Cerebellar nuclear complex (tissue), 1 donor: ENCODE measurements at regions not wholly inside any gene's neighbourhood (a gene's known extent, or its start where the extent isn't known, plus 50 kb on each side); places are given as distances from the start of the nearest gene placed in this dataset.

ENCODE experiments used
- DNase-seq, 2 experiments: peaks; one replicate each; lab custom pipeline; 2025; lab: John Stamatoyannopoulos, UW

DNA sequence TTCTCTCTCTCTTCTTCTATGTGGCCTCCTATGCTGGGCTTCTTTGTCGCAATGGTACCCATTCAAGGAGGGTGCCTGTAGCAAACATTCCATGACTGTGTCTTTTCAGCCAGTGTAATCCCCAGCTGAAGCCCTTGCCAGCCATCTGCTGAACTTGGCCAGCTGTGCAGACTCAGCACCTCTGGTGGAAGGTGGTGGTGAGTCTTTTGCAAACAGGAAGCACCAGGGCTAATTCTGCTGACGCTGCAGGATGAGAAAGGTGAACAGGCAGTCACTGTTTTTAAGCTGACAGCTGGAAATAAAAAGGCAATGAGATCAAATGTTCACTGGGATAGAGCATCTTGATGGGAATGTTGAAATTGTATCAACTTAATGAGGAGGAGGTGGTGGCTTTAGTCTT, 298.7 kb upstream of the CLNK start:
- no peak for DNase-seq

DNA sequence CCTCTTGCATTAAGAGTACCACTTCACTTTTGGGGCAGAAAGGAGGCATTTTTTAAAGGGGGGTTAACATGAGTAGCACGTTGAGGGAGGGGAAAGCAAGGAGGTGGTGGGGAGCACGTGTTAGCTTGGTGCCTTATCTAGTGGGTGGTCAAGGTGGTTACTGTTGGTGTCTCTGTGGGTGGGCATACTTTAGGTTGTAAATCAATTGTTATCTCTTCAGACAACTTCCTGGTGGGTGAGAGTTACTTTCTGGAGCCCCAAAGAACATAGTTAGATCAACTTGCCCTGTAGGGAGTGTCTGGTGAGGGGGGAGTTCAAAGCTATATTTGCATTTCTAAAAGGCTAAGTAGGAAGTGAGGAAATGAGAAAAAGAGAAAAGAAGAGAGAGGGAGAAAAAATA, 297.7 kb upstream of the CLNK start:
- DNase-seq = no peak

DNA sequence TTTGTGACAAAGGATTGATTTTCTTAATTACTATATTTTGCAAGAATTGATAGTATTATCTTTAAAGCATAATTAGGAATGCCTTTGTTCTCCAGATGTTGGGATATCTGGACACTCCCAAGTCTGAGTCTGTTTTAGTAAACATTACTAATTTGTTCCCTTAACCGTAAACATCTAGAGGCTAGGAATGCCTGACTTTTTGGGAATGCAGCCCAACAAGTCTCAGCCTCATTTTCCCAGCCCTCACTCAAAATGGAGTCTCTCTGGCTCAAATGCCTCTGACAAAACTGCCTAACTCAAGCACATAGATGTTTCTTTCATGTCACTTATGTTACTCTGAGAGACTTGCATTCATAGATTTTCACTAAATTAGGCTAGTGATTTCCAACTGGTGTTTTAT, 297.0 kb upstream of the CLNK start:
- no peak for DNase-seq

DNA sequence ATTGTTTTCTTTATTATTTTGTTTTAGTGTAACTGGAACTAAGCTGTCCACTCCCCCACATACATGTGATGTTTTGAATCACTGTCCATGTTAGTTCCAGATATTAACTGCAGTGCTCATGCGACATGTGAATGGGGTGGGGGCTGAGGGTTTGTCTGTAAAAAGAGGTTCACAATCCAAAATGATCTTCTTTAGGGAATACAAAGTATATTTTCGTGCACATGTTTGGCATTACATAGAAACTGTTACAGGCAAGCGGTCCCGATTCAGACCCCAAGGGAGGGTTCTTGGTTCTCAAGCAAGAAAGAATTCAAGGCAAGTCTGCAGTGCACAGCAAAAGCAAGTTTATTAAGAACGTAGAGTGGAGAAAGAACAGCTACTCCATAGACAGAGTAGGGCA, 296.5 kb upstream of the CLNK start:
- no peak for DNase-seq

DNA sequence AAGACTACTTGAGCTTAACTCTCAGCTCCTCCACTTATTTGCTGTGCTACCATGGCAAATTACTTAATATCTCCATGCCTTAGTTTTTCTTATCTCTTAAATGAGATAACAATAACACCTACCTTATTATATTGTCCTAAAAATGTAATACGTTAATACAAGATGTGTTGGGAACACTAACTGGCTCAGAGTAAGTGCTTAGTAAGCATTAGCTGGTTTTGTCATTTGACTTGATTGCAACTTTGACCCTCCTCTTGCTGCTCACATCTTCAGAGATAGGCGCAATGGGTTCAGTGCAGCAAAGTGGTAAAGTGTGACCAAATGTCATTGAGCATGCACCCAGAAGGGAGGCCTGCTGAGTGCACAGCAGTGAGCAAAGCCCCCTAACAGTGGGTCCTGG, 294.5 kb upstream of the CLNK start:
- DNase-seq = no peak

DNA sequence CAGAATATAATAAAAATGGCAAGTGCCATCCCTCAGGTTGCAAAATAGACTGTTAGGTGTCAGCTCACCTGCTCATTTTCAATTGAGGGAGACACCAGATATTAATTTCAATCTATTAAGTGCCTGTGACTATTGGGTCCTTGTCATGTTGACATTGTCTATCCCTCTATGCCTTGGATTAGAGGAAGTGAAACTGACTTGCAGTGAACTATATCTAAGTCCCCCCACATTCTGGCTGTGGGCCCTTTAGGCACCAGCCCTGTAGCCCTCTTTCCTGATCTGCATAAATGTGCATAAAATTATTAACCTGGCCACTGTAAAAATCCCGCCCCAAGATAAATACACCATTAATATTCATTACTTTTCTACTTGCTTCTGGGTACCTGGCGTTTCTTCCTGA, 293.0 kb upstream of the CLNK start:
- DNase-seq = no peak

DNA sequence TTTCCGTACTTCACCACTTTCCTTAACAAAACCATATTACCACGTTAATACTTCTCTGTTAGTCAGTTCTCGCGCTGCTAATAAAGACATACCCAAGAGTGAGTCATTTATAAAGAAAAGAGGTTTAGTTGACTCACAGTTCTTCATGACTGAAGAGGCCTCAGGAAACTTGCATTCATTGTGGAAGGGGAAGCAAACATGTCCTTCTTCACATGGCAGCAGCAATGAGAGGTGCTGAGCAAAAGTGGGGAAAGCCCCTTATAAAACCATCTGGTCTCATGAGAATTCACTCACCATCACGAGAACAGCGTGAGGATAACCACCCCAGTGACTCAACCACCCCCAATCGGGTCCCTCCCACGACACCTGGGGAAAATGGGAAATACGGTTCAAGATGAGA, 289.8 kb upstream of the CLNK start:
- no peak for DNase-seq

DNA sequence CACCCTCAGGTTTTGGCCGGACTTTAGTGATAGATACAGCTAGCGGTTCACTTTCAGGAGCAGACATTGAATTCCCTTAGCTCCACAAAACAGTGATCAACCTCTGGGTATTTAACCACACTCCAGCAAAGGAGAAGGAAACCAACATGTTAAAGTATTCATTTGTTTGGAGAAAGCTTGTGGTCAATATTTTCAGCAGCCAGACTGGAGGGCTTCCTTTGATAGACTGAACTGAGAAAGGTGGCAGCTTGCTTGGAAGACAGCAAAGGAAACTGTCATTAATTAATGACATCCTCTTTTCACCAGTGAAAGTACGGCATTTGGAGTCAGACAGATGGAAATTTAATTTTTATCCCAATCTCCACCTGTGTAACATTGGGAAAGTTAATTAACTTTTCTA, 289.1 kb upstream of the CLNK start:
- no peak for DNase-seq

DNA sequence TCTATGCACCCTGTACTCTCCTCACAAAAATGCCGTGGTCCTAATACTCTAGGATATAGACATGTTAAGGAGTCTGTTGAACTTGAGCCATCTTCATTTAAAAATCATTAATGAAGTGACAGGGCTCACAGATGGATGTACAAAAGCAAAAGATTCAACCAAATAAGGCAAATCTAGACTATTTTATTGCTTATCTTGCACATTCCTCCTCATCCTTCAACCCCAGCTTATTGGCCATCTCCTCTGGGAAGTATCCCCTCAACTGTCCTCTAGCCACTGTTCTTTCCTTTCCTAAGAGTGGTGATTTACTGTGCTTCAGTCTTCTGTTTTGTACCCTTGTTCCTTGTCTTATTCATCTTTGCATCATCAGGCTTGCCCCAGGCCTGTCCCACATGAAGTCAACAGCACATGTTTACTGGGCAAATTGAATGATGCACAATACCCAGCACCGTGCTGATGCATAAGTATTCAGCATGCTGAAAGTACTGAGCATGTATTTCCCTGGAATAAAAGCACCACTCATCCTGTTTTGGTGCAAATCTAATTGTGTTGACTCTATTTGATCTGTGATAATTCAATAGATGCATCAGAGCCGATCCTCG, 287.3 kb upstream of the CLNK start:
- no peak for DNase-seq

DNA sequence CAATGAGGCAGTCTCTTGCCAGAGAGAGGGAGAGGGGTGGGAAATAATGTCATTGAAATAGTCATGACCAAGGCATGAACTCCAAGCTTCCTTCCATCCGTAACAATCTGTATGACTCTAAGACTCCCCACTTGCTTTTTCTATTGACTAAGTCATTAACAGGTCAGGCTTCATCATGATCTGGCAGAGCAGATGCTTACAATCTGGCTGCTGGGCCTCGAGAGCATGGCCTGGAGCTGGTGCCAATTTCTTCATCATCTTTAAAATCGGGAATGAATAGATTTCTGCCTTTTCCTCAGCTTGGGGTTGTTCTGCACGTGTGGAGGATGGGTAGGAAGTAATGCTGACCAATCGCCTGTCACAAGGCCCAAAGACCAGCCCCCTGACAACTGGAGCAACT, 280.6 kb upstream of the CLNK start:
- no peak for DNase-seq

DNA sequence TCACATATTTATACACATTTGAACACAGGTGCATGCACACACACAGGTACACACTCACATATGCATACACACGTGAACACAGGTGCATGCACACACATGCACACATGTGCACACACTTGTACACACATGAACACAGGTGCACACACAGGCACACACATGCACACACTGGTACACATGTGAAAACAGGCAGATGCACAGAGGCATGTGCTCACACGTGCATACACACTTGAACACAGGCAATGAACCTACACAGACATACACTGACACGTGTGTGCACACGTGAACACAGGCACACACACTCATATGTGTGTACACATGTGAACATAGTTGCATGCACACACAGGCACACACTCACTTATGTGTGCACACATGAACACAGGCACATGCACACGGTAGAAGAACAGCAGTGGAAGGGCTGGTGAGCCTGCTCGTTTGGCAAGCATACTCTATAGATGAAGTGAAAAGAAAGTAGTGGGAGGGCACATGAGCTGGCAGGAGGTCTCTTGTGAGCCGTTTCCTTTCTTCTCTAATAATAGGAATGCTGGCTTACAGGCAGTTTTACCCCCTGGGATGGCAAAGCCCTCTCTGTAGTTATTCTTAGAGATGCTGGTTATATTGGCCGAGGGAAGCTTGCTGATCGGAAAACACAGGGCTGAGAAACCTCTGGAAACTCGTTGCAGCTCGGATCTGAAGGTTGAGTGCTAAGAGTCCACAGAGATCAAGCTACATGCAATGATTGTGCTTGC, 279.6 kb upstream of the CLNK start:
- DNase-seq = no peak

DNA sequence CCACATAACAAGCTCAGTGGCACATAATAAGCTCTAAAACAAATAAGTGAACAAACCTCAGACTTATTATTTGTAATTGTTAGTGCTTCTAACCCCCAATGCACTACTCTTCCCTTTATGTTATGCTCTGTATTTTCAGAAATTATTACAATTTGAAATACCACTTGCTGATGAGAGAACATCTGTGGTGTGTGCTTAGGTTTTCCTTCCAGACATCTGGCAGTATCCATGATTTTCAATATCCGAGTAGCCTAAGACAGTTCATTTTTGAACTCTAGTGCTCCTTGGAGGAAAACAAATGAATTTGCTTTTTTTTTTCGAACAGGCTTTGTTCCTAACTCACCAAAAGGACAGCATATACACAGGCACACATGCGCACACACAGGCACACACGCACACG, 278.7 kb upstream of the CLNK start:
- DNase-seq = no peak

DNA sequence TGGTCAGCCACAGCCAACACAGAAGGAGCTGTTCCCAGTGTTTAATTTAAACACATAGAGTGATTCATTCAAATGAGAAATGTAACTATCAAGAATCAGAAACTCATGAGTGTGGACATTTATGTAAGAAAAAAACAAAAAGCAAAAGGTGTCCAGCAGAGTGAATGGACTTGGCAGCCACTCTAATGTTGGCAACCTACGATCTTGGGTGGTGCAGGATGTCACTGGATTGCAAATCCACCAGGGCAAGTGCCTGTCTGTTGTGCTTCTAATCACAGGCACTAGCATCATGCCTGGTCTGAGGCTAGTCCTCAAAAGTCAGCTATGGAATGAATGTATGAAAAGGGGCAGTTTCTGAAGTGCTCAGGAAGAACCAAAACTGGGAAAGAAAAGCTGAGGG, 277.7 kb upstream of the CLNK start:
- peak in 1 of 2 experiments; percentile 8 for DNase-seq

DNA sequence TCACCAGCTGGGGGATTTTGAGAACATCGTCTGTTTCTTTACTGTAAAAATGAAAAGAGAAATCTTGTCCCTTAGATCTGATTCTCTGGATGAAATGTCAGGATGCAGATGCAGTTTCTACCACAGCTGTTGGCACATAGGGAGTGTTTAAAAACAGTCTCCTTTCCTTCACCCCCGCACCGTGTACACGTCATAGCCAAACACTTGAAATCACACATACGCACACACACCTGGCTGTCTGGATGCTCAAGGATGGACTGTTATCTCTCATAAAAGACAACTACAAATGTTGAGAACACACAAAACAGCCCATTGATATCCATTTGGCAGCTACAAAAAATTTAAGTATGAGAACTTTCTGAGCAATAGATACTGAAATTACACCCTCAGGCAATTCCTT, 275.8 kb upstream of the CLNK start:
- DNase-seq = no peak

DNA sequence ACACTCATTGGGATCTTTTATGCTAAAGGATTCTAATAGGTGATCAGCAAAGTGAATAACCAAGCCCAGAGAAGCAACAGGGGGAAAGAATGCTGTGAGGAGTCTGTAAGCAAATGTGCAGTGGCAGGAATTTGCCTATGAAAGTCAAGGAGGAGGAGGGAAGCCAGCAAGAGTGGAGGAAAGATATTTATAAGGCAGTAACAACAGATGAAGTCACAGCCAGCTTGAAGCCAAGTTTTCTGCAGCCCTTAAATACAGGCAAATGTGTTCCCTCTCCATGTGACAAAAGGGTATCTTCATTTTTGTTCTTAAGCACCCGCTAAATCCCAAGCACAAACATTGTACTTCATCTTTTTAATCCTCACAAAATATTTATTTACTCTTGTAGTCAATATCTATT, 275.0 kb upstream of the CLNK start:
- DNase-seq = no peak

DNA sequence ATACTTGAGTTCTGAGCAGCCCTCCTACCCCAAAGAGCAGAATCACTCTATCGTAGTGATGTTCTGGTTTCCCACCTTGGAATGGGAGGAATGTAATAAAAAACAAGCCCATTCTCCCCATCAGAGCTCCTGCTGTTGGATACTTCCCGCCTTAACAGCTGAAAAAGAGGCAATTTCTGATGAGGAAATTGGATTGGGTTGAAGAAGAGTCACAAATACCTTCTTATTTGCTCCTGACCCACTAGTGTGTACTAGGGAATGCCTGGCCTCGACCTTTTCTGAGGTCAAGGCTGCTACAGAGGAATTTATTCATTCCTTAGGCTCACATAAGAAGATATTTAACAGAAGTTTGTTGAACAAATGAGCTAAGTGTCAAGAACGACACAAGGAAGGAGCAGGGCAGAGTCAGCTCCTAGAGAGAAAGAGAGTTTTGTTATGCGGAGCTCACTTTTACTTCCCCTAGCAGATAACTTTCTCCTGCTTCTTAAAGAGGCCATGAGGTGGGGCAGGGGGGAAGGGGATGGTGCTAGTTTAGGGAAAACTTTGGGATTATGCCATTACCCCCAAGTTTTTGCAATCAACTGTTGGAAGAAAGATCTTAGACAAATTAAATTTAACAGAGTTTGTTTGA, 273.8 kb upstream of the CLNK start:
- DNase-seq = no peak

DNA sequence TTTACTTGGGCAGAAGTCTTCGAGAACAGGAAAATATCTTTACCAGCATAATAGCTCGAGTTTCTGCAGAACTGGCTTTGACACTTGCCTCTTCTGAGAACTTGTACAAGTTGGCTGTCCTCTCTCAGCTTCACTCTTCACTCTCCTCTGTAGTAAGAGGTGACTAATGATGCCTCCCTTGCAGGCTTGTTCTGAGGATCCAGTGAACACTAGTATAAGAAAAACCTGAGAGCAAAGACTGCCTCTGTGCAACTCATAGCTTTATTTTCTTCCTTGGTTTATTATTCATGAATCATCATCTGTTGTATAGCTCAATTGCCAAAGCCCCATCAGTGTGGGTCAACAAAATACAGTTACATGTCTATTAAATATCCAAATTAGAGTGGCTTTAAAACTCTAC, 266.7 kb upstream of the CLNK start:
- DNase-seq = no peak

DNA sequence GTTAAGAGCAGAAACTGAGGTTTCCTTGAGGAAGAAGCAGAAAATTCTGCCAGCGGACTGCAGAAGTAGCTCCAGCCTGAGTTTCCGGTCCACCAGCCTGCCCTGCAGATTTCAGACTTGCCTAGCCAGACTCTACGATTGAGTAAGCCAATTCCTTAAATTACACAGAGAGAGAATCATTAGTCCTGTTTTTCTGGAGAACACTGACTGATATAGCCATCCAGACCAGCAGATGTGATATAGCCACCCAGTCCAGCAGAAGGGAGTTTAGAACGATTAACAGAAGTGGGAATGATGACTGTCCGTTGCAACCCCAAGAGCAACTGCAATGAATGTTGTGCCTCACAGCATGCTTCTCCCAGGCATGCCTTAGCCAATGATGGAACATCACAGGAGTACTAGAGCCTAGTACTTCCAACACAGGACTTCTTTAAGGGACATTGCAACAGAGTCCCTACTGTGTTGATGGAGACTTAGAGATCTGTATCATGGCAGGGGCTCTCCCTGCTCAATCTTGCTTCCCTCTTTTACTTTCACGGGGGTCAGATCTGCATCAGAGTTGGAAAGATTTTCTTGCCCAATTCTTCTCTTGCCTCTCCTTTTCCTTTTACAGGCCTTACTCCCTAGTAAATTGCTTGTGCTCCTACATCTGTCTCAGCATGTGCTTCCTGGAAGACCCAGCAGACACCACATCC, 264.6 kb upstream of the CLNK start:
- no peak for DNase-seq

DNA sequence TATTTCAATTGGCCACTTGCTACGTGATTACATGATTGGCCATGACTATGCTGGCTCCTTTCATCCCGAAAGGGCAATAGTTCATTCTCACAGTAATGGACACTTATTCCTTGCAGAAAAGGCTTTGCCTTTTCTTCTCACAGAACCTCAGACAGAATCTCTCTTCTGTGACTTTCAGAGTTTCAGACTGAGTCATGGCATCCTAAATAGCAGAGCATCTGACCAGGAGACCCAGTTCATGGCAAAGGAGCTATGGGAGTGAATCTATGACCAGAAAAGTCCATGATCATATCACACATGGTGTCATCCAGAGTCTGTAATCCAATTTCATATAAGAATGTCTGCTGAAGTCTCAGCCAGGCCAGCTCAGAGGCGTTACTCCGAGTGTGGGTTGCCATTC, 263.3 kb upstream of the CLNK start:
- DNase-seq = no peak

DNA sequence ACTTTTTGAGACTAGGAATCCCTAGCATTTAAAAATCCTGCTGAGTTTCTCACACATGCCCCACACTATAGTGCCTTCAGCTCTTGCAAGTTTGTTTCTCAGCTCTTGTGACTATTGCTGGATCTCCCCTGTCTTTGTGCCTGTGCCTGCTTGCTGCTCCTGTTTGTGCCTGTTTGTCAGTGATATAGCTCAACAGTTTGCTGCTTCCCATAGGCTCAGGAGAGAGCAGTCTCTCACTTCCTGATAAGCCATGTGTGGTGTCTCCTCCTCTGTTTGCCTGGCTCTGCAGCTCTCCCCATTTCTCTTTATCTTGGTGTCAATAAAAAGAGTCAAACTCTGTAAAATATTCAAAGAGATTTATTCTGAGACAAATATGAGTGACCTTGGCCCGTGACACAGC, 259.8 kb upstream of the CLNK start:
- DNase-seq = no peak

DNA sequence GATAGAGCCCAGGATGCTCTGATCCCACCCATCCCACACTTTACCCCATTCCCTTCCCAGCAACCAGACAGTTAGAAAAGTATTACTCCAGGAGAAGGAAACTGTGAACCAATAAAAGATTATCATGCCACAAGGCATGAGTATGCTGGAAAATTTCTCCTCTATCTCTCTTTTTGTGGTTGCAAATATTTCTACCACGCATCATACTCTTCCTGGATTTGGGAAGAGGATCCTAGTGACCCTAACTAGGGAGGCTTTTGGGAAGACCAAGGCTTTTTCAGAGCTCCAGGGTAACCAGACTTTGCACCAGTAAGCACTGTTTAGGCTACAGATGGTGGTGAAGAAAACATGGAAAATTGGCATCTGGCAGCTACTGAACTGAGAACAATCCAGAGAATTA, 257.6 kb upstream of the CLNK start:
- no peak for DNase-seq

DNA sequence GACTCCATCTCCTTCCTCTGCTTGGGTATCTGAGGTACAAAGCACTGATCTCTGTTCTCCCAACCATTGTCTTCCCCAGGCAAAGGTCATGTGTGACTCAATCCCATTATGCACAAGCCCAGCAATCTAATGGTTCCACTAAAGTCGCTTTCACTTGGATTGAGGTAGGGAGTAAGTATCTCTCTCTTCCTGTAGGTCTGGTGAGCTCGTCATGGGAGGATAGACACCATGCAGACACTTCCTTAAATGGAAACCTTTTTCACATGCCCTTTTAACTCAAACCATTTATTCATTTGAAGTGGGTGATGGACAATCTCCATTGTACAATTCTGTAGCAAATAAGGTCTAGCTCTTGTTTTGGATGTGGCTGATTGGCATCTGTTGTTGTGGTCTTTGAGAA, 245.2 kb upstream of the CLNK start:
- no peak for DNase-seq

DNA sequence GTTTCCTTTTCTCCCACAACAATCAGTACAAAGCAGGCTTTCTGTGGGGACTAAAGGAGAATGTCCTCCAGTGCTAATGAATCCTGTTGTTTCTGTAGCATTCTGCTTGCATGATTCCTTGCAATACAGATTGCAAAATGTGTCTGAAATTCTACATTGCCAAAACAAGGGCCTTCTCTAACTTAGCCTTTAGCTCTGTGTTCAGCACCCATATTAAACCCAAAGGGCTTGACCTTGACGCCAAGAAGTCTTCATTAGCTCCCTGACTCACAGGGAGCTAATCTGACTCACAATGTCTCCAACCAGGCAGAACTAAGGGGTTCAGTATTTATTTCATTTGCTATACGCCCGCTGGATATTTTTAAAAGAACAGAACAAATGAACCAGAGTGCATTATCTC, 241.4 kb upstream of the CLNK start:
- DNase-seq = no peak
